NCI-H526 (cell line): ENCODE measurements at regions not wholly inside any gene's neighbourhood (a gene's known extent, or its start where the extent isn't known, plus 50 kb on each side); places are given as distances from the start of the nearest gene placed in this dataset.

Experiments used
- DNase-seq, 2 experiments: peaks; one replicate each; lab custom pipeline; 2025; lab: John Stamatoyannopoulos, UW

- no peak for DNase-seq
These were observed 73.4 kb upstream of the DNAH5 start for GRCh38 chr5:14017904-14018303.

GRCh38 chr5:14016549-14016948, 72.1 kb upstream of the DNAH5 start:
- DNase-seq = no peak

GRCh38 chr5:14011089-14012020, 66.9 kb upstream of the DNAH5 start:
- peak; percentile 93 to 98 for DNase-seq

GRCh38 chr5:14009575-14009974, 65.1 kb upstream of the DNAH5 start:
- peak; percentile 68 to 80 for DNase-seq

GRCh38 chr5:14008819-14009311, 64.4 kb upstream of the DNAH5 start:
- DNase-seq = peak in 1 of 2 experiments; percentile 39

- DNase-seq = no peak
These were observed 62.5 kb upstream of the DNAH5 start for GRCh38 chr5:14006823-14007520.

GRCh38 chr5:14004598-14005394, 60.3 kb upstream of the DNAH5 start:
- no peak for DNase-seq

- no peak for DNase-seq
These were observed 59.4 kb upstream of the DNAH5 start for GRCh38 chr5:14003936-14004335.

GRCh38 chr5:14003513-14003912, 59.0 kb upstream of the DNAH5 start:
- no peak for DNase-seq

- DNase-seq = no peak
These were observed 53.8 kb upstream of the DNAH5 start for GRCh38 chr5:13998254-13998653.

- DNase-seq = no peak
These were observed 53.0 kb upstream of the DNAH5 start for GRCh38 chr5:13997514-13997913.

GRCh38 chr5:13994621-13995253, 50.2 kb upstream of the DNAH5 start:
- peak; percentile 92 to 95 for DNase-seq
